HEK293 (cell line): ENCODE measurements at regions not wholly inside any gene's neighbourhood (a gene's known extent, or its start where the extent isn't known, plus 50 kb on each side); places are given as distances from the start of the nearest gene placed in this dataset.

ENCODE experiments used
- CTCF ChIA-PET: fragments of 350-600 bp; formaldehyde crosslinking; extraction: SDS; loops from one replicate; lab custom pipeline; 2021; ENCODE audit warnings: antibody characterized with exemption; lab: Yijun Ruan, JAX
- POLR2A ChIA-PET: fragments of 300-600 bp; formaldehyde crosslinking; extraction: SDS; loops from one replicate; lab custom pipeline; 2020; ENCODE audit warnings: antibody characterized with exemption, inconsistent platforms; lab: Yijun Ruan, JAX
- H3K27ac ChIP-seq: fragments of 200-500 bp; sonication (Bioruptor generic); 2 replicates; pipeline ENCODE4 v1.5.1; 2014; ENCODE audit warnings: low read depth, low read length, control low read depth, inconsistent platforms; ENCODE audit errors: extremely low read depth
- H3K36me3 ChIP-seq, 2 experiments: fragments of 200-500 bp in 1 of 2; sonication (Bioruptor generic) in 1 of 2; 1 replicate in 1 of 2; 2 replicates in 1 of 2; pipeline ENCODE4 v1.5.1; 2014 to 2017; ENCODE audit warnings: inconsistent platforms in 2 of 2, low read length in 2 of 2; ENCODE audit not compliant: control insufficient read depth in 2 of 2, insufficient read depth in 1 of 2
- H3K4me1 ChIP-seq: fragments of 200-500 bp; sonication (Bioruptor generic); 2 replicates; pipeline ENCODE4 v1.5.1; 2014; ENCODE audit warnings: mild to moderate bottlenecking, low read length, inconsistent platforms; ENCODE audit not compliant: control insufficient read depth, insufficient read depth
- H3K4me3 ChIP-seq: 2 replicates; pipeline ENCODE4 v1.5.1; 2011; ENCODE audit warnings: low read depth, mild to moderate bottlenecking, control low read depth, low read length, moderate library complexity
- H3K9me3 ChIP-seq: fragments of 200-500 bp; sonication (Bioruptor generic); 2 replicates; pipeline ENCODE4 v1.5.1; 2014; ENCODE audit warnings: low read depth, low read length, inconsistent platforms; ENCODE audit not compliant: control insufficient read depth, insufficient read depth
- FEZF1 ChIP-seq: fragments of 450-650 bp; formaldehyde crosslinking; IDR thresholded peaks from 2 replicates; pipeline ENCODE4 v1.5.1; 2016; ENCODE audit warnings: missing biosample characterization, missing genetic modification characterization
- GFI1B ChIP-seq: fragments of 450-650 bp; formaldehyde crosslinking; IDR thresholded peaks from 2 replicates; pipeline ENCODE4 v1.5.1; 2016; ENCODE audit warnings: missing biosample characterization, missing genetic modification characterization
- HOXD13 ChIP-seq: sonication (generic); formaldehyde crosslinking; IDR thresholded peaks from 2 replicates; pipeline ENCODE4 v1.8.0; 2022; ENCODE audit warnings: missing genetic modification reagents, borderline replicate concordance
- MEIS1 ChIP-seq: sonication (generic); formaldehyde crosslinking; IDR thresholded peaks from 2 replicates; pipeline ENCODE4 v1.8.1; 2022; ENCODE audit warnings: missing genetic modification reagents, mild to moderate bottlenecking, borderline replicate concordance
- WT1 ChIP-seq: fragments of 450-650 bp; formaldehyde crosslinking; IDR thresholded peaks from 2 replicates; pipeline ENCODE4 v1.5.1; 2016; ENCODE audit warnings: missing biosample characterization, missing genetic modification characterization
- YY1 ChIP-seq: fragments of 450-650 bp; formaldehyde crosslinking; IDR thresholded peaks from 2 replicates; pipeline ENCODE4 v1.5.1; 2018; ENCODE audit warnings: missing biosample characterization, missing genetic modification characterization
- ZBTB21 ChIP-seq: fragments of 450-650 bp; formaldehyde crosslinking; IDR thresholded peaks from 2 replicates; pipeline ENCODE4 v1.5.1; 2017; ENCODE audit warnings: missing biosample characterization, missing genetic modification characterization
- ZFP37 ChIP-seq: fragments of 450-650 bp; formaldehyde crosslinking; IDR thresholded peaks from 2 replicates; pipeline ENCODE4 v1.5.1; 2016; ENCODE audit warnings: missing biosample characterization, missing genetic modification characterization
- ZNF138 ChIP-seq: fragments of 450-650 bp; formaldehyde crosslinking; IDR thresholded peaks from 2 replicates; pipeline ENCODE4 v1.5.1; 2016; ENCODE audit warnings: missing biosample characterization, missing genetic modification characterization, borderline replicate concordance
- ZNF155 ChIP-seq: fragments of 450-650 bp; formaldehyde crosslinking; IDR thresholded peaks from 2 replicates; pipeline ENCODE4 v1.5.1; 2016; ENCODE audit warnings: missing biosample characterization, missing genetic modification characterization
- ZNF16 ChIP-seq: fragments of 450-650 bp; formaldehyde crosslinking; IDR thresholded peaks from 2 replicates; pipeline ENCODE4 v1.5.1; 2016; ENCODE audit warnings: low read depth, missing biosample characterization, missing genetic modification characterization
- ZNF24 ChIP-seq: fragments of 450-650 bp; formaldehyde crosslinking; IDR thresholded peaks from 2 replicates; pipeline ENCODE4 v1.5.1; 2016; ENCODE audit warnings: missing biosample characterization, missing genetic modification characterization
- ZNF248 ChIP-seq: fragments of 450-650 bp; formaldehyde crosslinking; IDR thresholded peaks from 2 replicates; pipeline ENCODE4 v1.5.1; 2017; ENCODE audit warnings: missing biosample characterization, missing genetic modification characterization
- ZNF302 ChIP-seq: fragments of 450-650 bp; formaldehyde crosslinking; IDR thresholded peaks from 2 replicates; pipeline ENCODE4 v1.5.1; 2016; ENCODE audit warnings: missing biosample characterization, missing genetic modification characterization, low read depth
- ZNF624 ChIP-seq: fragments of 450-650 bp; formaldehyde crosslinking; IDR thresholded peaks from 2 replicates; pipeline ENCODE4 v1.5.1; 2017; ENCODE audit warnings: missing biosample characterization, missing genetic modification characterization
- ZNF670 ChIP-seq: fragments of 450-650 bp; formaldehyde crosslinking; IDR thresholded peaks from 2 replicates; pipeline ENCODE4 v1.5.1; 2016; ENCODE audit warnings: missing biosample characterization, missing genetic modification characterization, low read depth
- ZNF777 ChIP-seq: fragments of 450-650 bp; formaldehyde crosslinking; IDR thresholded peaks from 2 replicates; pipeline ENCODE4 v1.5.1; 2017; ENCODE audit warnings: missing biosample characterization, missing genetic modification characterization, borderline replicate concordance
- ZNF792 ChIP-seq: fragments of 450-650 bp; formaldehyde crosslinking; IDR thresholded peaks from 2 replicates; pipeline ENCODE4 v1.5.1; 2016; ENCODE audit warnings: missing biosample characterization, missing genetic modification characterization
- TF ChIP-seq, protein P1 (sequence below): fragments of 450-650 bp; formaldehyde crosslinking; IDR thresholded peaks from 2 replicates; pipeline ENCODE4 v1.5.1; 2016; ENCODE audit warnings: missing biosample characterization, missing genetic modification characterization
- TF ChIP-seq, protein P2 (sequence below): fragments of 450-650 bp; formaldehyde crosslinking; IDR thresholded peaks from 2 replicates; pipeline ENCODE4 v1.5.1; 2016; ENCODE audit warnings: missing biosample characterization, missing genetic modification characterization
- TF ChIP-seq, protein P3 (sequence below): fragments of 450-650 bp; formaldehyde crosslinking; IDR thresholded peaks from 2 replicates; pipeline ENCODE4 v1.5.1; 2016; ENCODE audit warnings: missing biosample characterization, missing genetic modification characterization
- TF ChIP-seq, protein P4 (sequence below): fragments of 450-650 bp; formaldehyde crosslinking; IDR thresholded peaks from 2 replicates; pipeline ENCODE4 v1.5.1; 2017; ENCODE audit warnings: missing biosample characterization, missing genetic modification characterization

DNA sequence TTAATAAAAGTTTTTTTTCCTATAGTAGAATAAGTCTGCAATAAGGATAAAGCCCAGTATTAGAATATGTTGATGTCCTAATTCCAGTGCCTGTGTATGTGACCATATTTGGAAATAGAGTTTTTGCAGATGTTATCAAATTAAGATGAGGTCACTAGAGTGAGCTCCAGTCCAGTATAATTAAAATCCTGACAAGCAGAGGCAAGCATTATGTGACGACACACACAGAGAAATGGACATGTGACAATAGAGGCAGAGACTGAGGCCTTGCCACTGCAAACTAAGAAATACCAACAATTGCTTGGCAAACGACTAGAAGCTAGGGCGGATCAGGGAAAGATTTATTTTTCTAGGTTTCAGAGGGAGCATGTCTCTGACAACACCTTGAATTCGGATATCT, 216.4 kb upstream of the CYLC2 start (continued):
- TF ChIP-seq, protein P1, sequence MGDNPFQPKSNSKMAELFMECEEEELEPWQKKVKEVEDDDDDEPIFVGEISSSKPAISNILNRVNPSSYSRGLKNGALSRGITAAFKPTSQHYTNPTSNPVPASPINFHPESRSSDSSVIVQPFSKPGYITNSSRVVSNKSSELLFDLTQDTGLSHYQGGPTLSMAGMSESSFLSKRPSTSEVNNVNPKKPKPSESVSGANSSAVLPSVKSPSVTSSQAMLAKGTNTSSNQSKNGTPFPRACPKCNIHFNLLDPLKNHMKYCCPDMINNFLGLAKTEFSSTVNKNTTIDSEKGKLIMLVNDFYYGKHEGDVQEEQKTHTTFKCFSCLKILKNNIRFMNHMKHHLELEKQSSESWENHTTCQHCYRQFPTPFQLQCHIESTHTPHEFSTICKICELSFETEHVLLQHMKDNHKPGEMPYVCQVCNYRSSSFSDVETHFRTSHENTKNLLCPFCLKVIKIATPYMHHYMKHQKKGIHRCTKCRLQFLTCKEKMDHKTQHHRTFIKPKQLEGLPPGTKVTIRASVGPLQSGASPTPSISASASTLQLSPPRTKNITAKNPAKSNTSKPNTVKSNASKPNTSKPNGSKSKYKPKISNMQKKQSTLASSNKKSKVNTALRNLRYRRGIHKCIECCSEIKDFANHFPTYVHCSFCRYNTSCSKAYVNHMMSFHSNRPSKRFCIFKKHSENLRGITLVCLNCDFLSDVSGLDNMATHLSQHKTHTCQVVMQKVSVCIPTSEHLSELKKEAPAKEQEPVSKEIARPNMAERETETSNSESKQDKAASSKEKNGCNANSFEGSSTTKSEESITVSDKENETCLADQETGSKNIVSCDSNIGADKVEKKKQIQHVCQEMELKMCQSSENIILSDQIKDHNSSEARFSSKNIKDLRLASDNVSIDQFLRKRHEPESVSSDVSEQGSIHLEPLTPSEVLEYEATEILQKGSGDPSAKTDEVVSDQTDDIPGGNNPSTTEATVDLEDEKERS, result no peak
- no peak for TF ChIP-seq ZNF777 (tag by site-specific recombination)
- no peak for TF ChIP-seq ZNF670 (tag by site-specific recombination)
- TF ChIP-seq YY1 (tag by site-specific recombination), result no peak
- TF ChIP-seq MEIS1, result no peak
- TF ChIP-seq, protein P2, sequence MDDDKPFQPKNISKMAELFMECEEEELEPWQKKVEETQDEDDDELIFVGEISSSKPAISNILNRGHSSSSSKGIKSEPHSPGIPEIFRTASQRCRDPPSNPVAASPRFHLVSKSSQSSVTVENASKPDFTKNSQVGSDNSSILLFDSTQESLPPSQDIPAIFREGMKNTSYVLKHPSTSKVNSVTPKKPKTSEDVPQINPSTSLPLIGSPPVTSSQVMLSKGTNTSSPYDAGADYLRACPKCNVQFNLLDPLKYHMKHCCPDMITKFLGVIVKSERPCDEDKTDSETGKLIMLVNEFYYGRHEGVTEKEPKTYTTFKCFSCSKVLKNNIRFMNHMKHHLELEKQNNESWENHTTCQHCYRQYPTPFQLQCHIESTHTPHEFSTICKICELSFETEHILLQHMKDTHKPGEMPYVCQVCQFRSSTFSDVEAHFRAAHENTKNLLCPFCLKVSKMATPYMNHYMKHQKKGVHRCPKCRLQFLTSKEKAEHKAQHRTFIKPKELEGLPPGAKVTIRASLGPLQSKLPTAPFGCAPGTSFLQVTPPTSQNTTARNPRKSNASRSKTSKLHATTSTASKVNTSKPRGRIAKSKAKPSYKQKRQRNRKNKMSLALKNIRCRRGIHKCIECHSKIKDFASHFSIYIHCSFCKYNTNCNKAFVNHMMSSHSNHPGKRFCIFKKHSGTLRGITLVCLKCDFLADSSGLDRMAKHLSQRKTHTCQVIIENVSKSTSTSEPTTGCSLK, result no peak
- no peak for TF ChIP-seq ZNF16 (tag by site-specific recombination)
- no peak for TF ChIP-seq ZNF792 (tag by site-specific recombination)

DNA sequence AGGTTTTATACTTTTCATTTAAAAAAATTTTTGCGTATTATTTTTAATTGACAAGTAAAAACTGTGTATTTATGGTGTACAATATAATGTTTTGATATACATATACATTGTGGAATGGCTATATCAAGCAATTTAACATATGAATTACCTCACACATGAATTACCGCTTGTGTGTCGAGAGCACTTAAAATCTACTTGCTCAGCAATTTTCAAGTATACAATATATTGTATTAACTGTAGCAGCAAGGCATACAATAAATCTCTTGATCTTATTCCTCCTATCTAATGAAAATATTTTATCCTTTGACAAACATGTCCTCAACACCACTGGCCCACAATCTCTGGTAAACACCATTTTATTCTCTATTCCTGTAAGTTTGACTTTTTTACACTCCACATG, 224.4 kb upstream of the CYLC2 start:
- no peak for TF ChIP-seq GFI1B (tag by site-specific recombination)
- TF ChIP-seq ZNF624, result no peak
- no peak for TF ChIP-seq ZNF155 (tag by site-specific recombination)
- TF ChIP-seq HOXD13 (CRISPR knock-in tag), result no peak
- TF ChIP-seq FEZF1, result no peak
- TF ChIP-seq ZFP37 (tag by site-specific recombination), result no peak
- no peak for TF ChIP-seq ZBTB21 (tag by site-specific recombination)
- no peak for TF ChIP-seq ZNF138 (tag by site-specific recombination)
- TF ChIP-seq, protein P3, sequence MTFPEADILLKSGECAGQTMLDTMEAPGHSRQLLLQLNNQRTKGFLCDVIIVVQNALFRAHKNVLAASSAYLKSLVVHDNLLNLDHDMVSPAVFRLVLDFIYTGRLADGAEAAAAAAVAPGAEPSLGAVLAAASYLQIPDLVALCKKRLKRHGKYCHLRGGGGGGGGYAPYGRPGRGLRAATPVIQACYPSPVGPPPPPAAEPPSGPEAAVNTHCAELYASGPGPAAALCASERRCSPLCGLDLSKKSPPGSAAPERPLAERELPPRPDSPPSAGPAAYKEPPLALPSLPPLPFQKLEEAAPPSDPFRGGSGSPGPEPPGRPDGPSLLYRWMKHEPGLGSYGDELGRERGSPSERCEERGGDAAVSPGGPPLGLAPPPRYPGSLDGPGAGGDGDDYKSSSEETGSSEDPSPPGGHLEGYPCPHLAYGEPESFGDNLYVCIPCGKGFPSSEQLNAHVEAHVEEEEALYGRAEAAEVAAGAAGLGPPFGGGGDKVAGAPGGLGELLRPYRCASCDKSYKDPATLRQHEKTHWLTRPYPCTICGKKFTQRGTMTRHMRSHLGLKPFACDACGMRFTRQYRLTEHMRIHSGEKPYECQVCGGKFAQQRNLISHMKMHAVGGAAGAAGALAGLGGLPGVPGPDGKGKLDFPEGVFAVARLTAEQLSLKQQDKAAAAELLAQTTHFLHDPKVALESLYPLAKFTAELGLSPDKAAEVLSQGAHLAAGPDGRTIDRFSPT, result no peak
- no peak for TF ChIP-seq WT1 (tag by site-specific recombination)
- TF ChIP-seq ZNF248 (tag by site-specific recombination), result no peak
- TF ChIP-seq, protein P4, sequence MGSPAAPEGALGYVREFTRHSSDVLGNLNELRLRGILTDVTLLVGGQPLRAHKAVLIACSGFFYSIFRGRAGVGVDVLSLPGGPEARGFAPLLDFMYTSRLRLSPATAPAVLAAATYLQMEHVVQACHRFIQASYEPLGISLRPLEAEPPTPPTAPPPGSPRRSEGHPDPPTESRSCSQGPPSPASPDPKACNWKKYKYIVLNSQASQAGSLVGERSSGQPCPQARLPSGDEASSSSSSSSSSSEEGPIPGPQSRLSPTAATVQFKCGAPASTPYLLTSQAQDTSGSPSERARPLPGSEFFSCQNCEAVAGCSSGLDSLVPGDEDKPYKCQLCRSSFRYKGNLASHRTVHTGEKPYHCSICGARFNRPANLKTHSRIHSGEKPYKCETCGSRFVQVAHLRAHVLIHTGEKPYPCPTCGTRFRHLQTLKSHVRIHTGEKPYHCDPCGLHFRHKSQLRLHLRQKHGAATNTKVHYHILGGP, result no peak
- TF ChIP-seq ZNF24 (tag by site-specific recombination), result no peak
- TF ChIP-seq ZNF302 (tag by site-specific recombination), result no peak
- no peak for TF ChIP-seq ZNF792 (tag by site-specific recombination)
- TF ChIP-seq, all 188 proteins: peak for 0
- H3K4me1 ChIP-seq, result no peaks in the 10 kb centered on the region
- no peak overlapping the region for H3K27ac ChIP-seq
- H3K9me3 ChIP-seq, result no peaks in the 10 kb centered on the region
- ChIA-PET POLR2A (no interaction called here), CTCF (no interaction called here)
- no peaks in the 10 kb centered on the region for H3K36me3 ChIP-seq
- H3K4me3 ChIP-seq, result no peak overlapping the region
